ENCODE measurements at regions not wholly inside any gene's neighbourhood (a gene's known extent, or its start where the extent isn't known, plus 50 kb on each side); places are given as distances from the start of the nearest gene placed in this dataset.
"Not testable (repeated sequence)": the region's sequence is repeated elsewhere in the genome, so short reads cannot be mapped to it uniquely, and the experiment has no call there.

DNA sequence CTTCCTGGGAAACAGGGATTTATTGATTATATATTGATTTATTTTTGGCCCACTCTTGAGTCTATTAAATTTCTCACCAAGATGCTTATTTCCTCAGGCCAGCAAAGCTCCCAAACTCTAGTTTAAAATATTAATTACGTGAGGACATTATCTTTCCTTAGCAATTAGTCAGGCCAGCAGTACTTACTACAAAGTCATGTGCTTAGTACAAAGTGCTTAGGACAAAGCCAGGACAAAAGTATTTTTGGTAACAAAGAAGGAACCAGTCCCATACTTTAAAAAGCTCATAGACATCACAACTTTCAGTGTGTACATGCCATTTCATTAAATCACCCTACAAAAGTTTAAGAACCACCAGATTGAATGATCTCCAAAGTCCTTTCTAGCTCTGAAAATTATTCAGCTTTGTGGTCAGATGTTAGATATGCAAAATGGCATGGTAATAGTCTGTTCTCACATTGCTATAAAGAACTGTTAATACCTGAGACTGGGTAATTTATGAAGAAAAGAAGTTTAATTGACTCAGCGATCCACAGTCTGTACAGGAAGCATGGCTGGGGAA lies 94.7 kb upstream of the PWP1 start:
- ATAC-seq (no peak), DNase-seq (no peak)

DNA sequence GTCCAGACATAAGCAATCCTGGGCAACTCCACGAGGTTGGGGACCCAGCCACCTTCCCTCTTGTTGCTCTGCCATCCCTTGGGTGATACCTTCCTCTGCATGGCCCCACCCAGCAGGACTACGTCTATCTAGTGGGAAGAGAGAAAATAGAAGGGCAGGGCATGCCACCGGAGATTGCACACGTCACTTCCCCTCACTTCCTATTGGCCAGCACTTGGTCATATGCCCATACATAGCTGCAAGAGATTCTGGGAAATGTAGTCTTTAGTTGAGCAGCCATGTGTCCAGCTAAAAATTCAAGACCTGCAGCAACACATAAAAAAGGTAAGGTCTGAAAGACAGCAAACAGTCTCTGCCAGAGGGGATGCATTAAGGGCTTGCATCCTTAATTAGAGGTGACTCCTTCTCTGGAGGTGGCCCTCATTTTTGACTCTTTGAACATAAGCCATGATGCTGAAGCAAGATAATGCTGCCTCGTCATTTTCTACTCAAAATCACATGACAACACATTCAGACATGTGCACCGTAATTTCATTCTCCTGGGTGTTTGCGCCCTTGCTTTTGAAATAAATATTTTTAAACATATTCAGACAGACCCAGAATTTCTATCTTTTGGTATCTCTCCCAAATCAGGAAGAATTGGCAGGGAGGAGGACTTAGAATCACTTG lies 91.8 kb upstream of the PWP1 start:
- DNase-seq (no peak), ATAC-seq (no peak)

DNA sequence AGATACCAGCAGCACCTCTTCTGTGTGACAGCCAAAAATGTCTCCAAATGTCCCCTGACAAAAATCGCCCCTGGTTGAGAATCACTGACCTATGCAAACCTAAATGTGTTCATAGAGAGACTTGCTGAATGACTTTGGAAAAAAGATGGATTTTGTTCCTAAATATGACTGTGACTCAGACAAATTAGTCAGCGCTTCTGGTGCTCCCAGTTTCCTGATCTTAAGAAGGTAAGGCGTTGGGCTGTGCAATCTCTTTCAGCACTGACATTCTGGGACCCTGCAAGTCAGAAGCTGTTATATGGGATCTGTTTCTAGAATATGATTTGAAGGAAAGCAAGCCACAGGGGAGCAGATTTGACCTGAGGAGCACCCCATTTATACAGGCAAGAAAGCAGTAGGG lies 90.6 kb upstream of the PWP1 start:
- DNase-seq (no peak), ATAC-seq (no peak)

DNA sequence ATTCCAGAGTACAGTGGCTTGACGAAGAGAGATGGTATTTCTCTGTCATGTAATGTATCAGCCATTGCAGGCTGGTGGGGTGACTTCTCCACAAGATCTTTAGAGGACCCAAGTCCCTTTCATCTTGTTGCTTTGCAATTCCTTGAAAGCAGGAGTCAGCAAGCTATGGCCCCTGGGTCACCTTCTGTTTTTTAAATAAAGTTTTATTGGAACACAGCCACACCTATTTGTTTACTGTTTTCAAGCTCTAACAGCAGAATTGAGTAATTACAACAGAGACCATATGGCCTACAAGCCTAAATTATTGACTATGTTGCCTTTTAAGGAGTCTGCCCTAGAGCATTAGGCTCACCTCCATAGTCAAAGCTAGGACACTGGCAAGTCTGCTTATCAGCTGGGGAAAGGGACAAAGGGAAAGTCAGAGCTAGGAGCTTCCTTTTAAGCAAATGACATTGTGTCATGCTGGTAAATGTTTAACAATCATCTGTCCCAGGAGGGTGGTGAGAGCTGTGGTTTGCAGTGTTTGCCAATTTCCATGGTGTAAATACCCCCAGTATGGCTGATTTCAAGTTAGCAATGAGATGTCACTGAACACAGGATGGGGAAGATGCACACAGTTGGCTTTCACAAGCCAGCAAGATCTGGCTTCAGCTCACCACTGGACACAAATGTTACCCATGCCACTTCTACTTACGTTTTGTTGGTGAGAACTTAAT lies 87.7 kb upstream of the PWP1 start:
- DNase-seq (no peak), ATAC-seq (peak; percentile 55)

DNA sequence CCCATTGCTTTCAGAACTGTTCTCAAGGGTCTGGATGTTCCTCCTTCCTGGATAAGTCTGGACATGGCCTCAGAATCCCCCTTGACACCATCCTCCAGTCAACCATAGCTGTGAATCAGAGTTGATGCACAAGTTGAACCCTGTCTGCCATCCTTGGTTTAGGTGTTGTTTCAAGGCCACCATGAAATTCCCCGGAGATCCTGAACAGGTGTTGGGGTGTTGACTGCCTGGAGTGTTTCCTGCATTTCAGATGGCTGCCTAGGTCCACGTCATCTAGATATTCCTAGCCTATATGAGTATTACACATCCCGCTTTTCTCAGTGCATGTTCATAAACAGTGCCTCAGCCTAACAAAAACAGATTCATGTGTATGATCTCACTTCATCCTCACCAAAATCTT lies 86.7 kb upstream of the PWP1 start:
- no peak for ATAC-seq
- DNase-seq, result no peak

DNA sequence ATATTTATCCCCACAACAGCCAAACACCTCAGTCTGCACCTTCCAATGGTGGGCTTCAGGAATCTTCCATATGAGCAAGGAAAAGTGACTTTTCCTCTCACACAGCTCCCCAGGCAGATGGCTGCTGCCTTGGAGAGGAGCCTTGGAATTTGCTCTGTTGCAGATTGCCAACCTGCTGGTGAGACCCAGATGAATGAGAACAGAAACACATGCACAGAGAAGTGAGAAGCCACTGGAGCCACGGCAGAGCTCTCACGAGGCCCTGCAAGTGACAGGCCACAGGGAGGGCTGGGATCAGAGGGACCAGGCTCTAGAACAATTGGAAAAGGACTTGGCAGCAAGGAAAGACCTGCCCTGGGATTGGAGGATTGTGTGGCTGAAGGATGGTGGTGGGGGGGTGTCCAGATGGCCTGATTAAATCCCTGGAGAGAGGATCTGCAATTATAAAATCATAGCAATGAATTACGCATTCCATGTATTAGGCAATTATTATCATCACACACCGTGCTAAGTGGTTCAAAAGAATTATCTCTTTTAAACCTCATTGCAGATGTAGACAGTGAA lies 84.9 kb upstream of the PWP1 start:
- DNase-seq, result no peak
- ATAC-seq, result no peak

DNA sequence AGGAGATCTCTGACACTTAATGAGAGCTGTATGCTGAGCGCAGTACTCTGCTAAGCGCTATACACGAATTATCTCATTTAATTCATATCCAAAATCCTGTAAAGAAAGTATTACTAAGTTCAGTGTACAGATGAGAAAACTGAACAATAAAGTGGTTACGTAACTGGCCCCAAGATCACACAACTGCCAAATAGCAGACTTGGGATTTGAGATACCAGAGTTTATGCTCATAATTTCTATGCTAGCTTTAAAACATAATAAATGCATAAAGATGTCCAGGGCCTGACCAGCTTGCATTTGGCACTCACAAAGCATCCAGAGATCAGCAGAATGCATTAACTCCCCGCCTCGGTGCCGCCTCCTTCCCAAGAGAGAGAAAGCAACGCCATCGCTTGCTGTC lies 83.2 kb upstream of the PWP1 start:
- no peak for ATAC-seq
- DNase-seq, result no peak

DNA sequence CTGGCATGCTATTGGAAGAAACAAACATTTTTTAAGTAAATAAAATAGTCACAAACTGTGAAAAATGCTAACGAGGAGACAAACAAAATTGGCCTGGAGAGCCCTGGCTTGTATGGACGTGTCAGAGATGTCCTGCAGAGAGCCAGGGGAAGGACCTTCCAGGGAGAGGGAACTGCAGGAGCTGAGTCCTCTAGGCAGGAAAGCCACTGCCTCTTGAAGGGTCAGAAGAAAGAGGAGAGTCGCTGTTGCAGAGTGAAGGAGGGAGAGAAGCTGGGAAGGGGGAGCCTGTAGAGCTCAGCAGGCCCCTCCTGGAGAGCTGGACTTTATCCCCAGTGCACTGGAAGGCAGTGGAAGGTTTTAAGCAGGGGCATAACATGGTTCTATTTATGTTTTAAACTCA lies 80.3 kb upstream of the PWP1 start:
- DNase-seq, result no peak
- no peak for ATAC-seq

DNA sequence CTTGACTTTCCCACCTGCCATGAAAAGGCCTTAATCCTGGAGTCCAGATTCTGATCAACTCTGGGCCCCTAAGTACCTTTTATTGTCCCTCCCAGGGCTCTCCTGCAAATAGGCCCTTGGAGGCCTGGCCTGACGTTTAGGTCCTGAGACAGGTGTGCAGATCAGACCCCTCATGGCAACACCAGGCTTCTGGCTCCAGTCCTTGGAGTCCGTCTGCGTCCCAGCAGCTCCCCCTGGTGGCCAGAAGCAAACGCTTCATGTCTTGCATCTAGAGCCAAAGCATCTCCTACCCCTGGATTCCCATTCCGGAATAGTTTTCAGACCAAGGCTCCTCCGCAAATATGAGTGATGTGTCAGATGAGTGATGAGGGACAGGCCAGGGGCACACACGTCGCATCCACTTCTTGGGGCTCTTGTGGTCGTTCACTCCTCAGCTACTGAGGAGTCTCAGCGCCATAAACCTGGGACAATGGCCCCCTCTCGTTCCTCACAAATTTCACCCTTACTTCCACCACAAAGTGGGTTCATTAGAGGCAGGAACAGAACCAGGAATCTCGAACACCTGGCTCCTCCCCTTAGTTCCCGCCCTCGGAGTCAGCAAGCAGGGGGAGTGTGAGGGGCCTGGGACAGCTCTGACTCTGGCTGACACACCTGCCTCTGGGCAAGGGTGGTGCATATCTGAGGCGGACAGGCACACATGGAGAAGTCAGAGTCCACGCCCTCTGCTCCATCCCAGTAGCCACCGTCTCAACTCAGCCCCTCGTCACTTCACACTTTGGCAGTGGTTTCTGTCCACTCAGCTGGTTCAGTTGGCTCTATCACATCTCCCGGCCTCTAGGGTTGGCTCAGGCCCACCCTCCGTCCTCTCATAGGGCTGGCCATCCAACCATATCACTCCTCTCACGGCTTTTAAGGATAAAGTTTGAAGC lies 77.9 kb upstream of the PWP1 start:
- peak; percentile 36 for ATAC-seq
- DNase-seq, result peak; percentile 85

DNA sequence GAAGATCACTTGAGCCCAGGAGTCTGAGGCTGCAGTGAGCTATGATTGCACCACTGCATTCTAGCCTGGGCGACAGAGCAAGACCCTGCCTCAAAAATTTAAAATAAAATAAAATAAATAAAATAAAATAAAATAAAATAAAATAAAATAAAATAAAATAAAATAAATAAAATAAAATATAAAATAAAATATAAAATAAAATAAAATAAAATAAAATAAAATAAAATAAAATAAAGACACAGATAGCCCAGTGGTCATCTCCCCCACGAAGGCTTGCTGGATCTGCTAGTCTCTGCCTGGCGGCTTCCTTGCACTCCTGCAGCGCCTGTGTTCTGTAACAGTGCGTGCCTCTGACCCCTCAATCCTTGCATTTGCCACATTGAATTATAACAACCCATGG lies 76.8 kb upstream of the PWP1 start:
- ATAC-seq, DNase-seq: not testable (repeated sequence)

DNA sequence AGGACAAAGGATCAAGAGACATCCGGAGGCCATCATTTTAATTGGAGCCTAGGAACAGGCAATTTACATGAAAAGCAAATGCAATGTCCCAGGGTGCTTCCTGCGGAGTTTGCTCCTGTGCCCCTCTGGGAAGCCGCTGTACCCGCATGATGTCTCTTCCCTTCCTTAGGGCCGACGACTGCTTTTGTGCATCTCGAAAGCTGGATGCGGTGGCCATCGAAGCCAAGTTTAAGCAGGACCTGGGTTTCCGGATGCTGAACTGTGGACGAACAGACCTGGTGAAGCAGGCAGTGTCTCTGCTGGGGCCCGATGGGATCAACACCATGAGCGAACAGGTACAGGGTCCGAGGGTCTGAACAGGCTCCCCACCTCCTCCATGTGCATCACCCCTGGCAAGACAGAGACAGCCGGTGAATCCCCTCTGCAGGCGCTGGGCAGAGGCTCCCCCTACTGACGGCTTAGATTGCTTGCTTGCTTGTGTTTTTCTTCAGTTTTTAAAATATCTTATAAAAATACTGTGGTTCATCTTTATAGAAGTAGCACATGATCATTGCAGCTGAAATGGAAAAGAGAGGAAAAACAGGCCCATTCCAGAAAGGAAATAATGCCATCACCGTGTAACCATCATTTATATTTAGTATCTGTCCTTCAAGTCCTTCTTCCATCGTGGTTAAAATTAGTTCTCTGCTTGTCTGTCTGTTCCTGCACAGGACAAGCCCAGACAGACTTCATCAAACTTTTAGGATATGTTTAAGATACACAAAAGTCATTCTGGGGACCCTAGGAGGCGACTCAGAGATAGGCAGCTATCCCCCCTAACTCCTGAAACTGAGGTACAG lies 75.4 kb upstream of the PWP1 start:
- no peak for ATAC-seq
- peak; percentile 52 for DNase-seq

DNA sequence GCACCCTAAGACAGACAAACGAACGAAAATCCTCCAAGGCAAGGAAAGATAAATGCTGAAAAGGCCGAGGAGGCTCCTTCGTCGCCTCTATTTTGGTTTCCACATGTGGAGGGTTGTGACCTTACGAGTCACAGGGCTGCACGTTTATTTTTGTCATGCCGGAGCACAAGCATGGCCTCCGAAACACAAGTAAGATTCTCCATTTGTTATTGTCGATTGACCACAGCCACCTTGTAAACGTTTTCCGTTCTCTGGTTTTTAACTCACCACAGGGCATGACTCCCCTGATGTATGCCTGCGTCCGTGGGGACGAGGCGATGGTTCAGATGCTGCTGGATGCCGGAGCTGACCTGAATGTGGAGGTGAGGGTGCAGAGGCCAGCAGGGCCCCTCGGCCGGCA lies 73.1 kb upstream of the PWP1 start:
- no peak for DNase-seq
- no peak for ATAC-seq

DNA sequence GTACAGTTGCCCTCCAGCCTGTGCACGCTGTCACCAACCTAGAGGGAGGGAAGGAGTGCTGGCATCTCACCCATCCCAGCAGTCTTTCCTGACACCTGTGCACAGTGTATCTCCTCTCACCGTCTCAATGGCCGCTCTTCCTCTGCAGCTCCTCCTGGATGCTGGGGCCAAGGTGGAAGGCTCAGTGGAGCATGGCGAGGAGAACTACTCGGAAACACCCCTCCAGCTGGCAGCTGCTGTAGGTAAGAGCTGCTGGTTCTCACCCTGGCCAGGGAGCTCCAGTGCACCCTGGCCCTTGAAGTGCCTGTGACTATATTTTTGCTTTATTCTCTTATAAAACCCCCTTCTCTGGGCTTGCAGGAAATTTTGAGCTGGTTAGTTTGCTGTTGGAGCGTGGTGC lies 68.7 kb upstream of the PWP1 start:
- ATAC-seq, result no peak
- DNase-seq, result no peak

DNA sequence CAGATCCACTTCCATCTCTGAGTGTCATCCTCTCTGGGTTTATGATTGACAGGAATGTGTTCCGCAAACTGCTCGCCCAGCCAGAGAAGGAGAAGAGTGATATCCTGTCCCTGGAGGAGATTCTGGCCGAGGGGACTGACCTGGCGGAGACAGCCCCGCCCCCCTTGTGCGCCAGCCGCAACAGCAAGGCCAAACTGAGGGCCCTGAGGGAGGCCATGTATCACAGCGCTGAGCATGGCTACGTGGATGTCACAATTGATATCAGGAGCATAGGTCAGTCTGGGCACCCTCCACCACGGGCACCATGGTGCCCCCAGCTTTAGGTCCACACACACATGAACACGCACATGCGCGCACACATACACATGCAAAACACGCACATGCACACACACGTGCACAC lies 67.5 kb upstream of the PWP1 start:
- ATAC-seq (no peak), DNase-seq (no peak)

DNA sequence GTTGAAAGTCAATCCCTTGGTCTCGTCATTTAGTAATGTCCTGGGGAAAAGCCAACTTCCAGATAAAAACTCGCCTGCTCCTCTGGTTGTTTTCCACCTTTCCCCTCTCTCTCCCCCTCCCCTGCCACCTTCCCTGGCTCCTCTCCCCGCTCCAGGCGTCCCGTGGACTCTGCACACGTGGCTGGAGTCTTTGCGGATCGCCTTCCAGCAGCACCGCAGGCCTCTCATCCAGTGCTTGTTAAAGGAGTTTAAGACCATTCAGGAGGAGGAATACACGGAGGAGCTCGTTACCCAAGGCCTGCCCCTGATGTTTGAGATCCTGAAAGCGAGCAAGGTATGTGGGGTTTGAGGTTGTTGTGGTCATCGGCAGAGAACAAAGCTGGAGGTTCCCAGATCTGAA lies 65.8 kb upstream of the PWP1 start:
- ATAC-seq, result no peak
- DNase-seq, result no peak

DNA sequence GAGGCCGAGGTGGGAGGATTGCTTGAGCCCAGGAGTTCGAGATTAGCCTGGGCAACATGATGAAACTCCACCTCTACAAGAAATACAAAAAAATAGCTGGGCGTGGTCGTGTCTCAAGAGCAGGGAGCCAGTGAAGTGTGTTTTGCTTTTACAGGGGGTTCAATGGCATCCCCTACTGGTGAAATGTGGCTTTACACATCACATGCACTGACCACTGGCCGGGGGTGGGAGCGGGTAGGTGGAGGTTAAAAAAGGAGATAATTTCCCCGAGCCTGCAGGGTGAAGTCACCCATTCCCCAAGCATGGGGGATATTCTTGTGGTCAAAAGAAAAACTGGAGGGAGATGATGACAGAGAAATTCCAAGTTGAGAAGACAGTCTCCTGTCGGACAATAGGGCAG lies 63.6 kb upstream of the PWP1 start:
- peak; percentile 13 for DNase-seq
- ATAC-seq, result no peak

DNA sequence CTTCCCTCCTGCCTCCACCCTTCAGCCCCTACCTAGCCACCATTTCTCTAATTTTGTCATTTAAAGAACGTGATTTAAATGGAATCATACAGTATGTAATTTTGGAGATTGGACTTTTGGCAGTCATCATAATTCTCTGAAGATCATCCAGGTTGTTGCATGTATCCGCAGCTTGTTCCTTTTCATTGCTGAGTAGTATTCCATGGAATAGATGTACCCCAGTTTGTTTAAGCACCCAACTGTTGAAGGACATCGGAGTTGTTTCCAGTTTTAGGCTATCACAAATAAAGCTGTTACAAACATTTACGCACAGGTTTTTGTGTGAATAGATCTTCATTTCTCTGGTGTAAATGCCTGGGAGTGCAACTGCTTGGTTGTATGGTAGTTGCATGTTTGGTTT lies 61.1 kb upstream of the PWP1 start:
- ATAC-seq, result no peak

DNA sequence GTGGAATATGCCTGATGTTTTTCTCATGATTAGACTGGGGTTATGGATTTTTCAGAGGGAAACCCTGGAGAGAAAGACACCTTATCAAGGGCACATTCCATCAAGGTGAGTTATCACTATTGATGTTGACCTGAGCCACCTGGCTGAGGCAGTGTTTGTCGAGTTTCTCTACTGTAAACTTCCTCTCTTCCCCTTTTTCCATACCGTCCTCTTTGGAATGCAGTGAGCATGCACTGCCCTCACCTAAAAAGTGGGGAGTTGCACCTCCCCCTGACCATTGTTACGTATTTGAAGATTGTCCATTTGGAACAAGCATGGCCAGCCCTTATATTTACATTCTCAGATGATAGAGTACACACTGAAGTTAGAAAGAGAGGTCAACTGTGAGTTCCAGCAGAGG lies 53.9 kb upstream of the PWP1 start:
- DNase-seq (no peak), ATAC-seq (no peak)

More for the DNA sequence above, 61.1 kb upstream of the PWP1 start:
- DNase-seq, result no peak

DNA sequence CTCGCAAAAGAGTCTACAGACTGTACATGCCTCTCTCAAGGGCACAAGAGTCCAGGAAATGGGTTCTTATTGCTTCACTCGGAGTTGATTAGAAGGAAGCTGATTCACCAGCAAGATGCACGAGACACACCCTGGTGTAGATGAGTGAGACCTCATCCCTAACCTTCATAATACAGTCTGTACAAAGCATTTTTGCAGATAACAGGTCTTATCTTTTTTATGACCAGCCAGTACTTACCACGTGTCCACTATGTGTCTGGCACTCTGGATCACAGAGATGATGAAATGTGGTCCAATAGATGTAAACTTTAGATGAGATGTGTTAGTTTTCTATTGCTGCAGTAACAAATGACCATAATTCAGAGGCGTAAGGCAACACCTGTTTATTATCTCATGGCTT lies 53.4 kb upstream of the PWP1 start:
- no peak for ATAC-seq

DNA sequence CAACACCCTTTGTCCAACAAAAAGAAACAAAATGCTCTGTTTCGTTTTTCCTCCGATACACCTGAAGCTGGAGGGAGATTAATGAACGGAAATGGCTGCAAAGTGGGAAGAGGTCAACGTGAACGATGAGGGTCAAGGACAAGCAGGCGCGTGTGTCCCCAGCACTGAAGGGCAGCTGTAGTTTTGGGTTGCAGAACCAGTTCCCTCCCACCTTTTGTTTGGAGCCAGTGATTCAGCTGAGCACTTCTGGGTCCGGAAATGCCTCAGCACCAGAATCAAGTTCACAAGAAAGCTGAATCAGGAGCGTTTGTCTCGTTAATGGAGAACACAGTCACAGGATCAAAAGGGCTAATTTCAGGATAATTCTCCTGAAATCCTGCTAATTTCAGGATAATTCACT lies 51.1 kb upstream of the PWP1 start:
- no peak for DNase-seq
- no peak for ATAC-seq

More for the DNA sequence above, 53.4 kb upstream of the PWP1 start:
- no peak for DNase-seq

DNA sequence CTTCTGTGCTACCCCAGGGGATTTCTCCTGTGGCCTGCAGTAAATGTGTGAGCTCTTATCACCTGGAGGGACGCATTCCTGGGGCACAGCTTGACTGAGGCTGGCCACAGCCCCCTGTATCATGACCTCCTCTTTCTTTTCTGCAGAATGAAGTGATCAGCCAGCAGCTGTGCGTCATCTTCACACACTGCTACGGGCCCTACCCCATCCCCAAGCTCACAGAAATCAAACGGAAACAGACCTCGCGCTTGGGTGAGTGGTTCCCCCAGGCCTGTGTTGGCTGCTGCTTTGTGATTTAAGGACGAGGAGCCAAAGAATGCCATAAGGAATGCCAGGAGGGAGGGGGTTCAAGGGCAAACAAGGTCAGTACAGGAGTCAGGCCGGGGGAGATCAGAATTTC lies 50.5 kb upstream of the PWP1 start:
- DNase-seq (no peak), ATAC-seq (no peak)

Data from stimulated activated naive CD8-positive, alpha-beta T cell treated with anti-CD3 and anti-CD28 coated beads, Interleukin-15, Interleukin-2, amounts not matched to agents 100 U/mL and 50 U/mL, for 24 hours (primary cell).